ENCODE measurements at regions not wholly inside any gene's neighbourhood (a gene's known extent, or its start where the extent isn't known, plus 50 kb on each side); places are given as distances from the start of the nearest gene placed in this dataset.
"Not testable (repeated sequence)": the region's sequence is repeated elsewhere in the genome, so short reads cannot be mapped to it uniquely, and the experiment has no call there.

- H3K23ac ChIP-seq (ENCODE audit: low read depth, low read length); H3K27ac ChIP-seq (ENCODE audit: insufficient read depth, low read length); H2BK5ac ChIP-seq (ENCODE audit: low read depth, low read length, poor library complexity, severe bottlenecking); H3K18ac ChIP-seq (ENCODE audit: low read depth, low read length); H3K9me1 ChIP-seq (ENCODE audit: insufficient read depth, low read length); H3K9me3 ChIP-seq (ENCODE audit: control insufficient read depth, insufficient read depth, low read length); H3K4me2 ChIP-seq (ENCODE audit: low read depth, low read length); CTCF ChIA-PET; H4K8ac ChIP-seq (ENCODE audit: low read depth in 2 of 2, low read length in 2 of 2); H3K4me3 ChIP-seq (ENCODE audit: insufficient read depth, low read depth, low read length); in situ Hi-C loops (cut with MboI; ENCODE audit: low sequenced_read_pairs); dilution Hi-C loops (cut with HindIII; ENCODE audit: low sequenced_read_pairs, unreplicated experiment); intact Hi-C loops (cut with micrococcal nuclease); H2BK15ac ChIP-seq (ENCODE audit: low read depth, low read length); DNase-seq; H2AK9ac ChIP-seq (replicated peaks; ENCODE audit: low read depth, low read length, poor library complexity); H3K56ac ChIP-seq (ENCODE audit: extremely low read depth, insufficient read depth, low read length); H4K20me1 ChIP-seq (ENCODE audit: insufficient read depth, low read length); H2BK120ac ChIP-seq (ENCODE audit: low read depth, low read length); H3K36me3 ChIP-seq (ENCODE audit: control insufficient read depth, insufficient read depth, low read length); H3K4me1 ChIP-seq (ENCODE audit: control insufficient read depth, insufficient read depth, low read length); H4K5ac ChIP-seq (ENCODE audit: low read depth, low read length); BruUV-seq (replicated peaks); H3K79me1 ChIP-seq (ENCODE audit: low read depth in 1 of 2, low read length in 2 of 2); H3K9ac ChIP-seq (ENCODE audit: low read depth, low read length); H3K14ac ChIP-seq (replicated peaks; ENCODE audit: low read depth, low read length); H2AK5ac ChIP-seq (ENCODE audit: low read depth, low read length); H3K27me3 ChIP-seq (ENCODE audit: control insufficient read depth, insufficient read depth, low read length); H3K4ac ChIP-seq (ENCODE audit: low read depth, low read length); H2AFZ ChIP-seq (replicated peaks; ENCODE audit: low read length, poor library complexity); H2BK20ac ChIP-seq (ENCODE audit: low read depth, low read length); POLR2A ChIA-PET (ENCODE audit: unreplicated experiment); ATAC-seq (ENCODE audit: low read depth); H4K91ac ChIP-seq (ENCODE audit: insufficient read depth, low read depth, low read length): not testable (repeated sequence)
- no CpG with 5 or more reads among the region's 6 CpGs for WGBS, 2 experiments (ENCODE audit: extremely low coverage in 2 of 2, insufficient read length in 1 of 2)
These were observed 2899.6 kb downstream of the RPIA start for GRCh38 chr2:91591066-91591465.

- H3K27ac ChIP-seq (ENCODE audit: insufficient read depth, low read length); in situ Hi-C loops (cut with MboI; ENCODE audit: low sequenced_read_pairs); intact Hi-C loops (cut with micrococcal nuclease); H4K5ac ChIP-seq (ENCODE audit: low read depth, low read length); H2AK5ac ChIP-seq (ENCODE audit: low read depth, low read length); H4K20me1 ChIP-seq (ENCODE audit: insufficient read depth, low read length); H2BK20ac ChIP-seq (ENCODE audit: low read depth, low read length); H4K91ac ChIP-seq (ENCODE audit: insufficient read depth, low read depth, low read length); H2BK15ac ChIP-seq (ENCODE audit: low read depth, low read length); CTCF ChIA-PET; H3K9me3 ChIP-seq (ENCODE audit: control insufficient read depth, insufficient read depth, low read length); H3K23ac ChIP-seq (ENCODE audit: low read depth, low read length); H3K56ac ChIP-seq (ENCODE audit: extremely low read depth, insufficient read depth, low read length); H3K27me3 ChIP-seq (ENCODE audit: control insufficient read depth, insufficient read depth, low read length); H2AFZ ChIP-seq (replicated peaks; ENCODE audit: low read length, poor library complexity); H3K79me1 ChIP-seq (ENCODE audit: low read depth in 1 of 2, low read length in 2 of 2); H3K14ac ChIP-seq (replicated peaks; ENCODE audit: low read depth, low read length); H2AK9ac ChIP-seq (replicated peaks; ENCODE audit: low read depth, low read length, poor library complexity); DNase-seq; H2BK5ac ChIP-seq (ENCODE audit: low read depth, low read length, poor library complexity, severe bottlenecking); ATAC-seq (ENCODE audit: low read depth); H3K18ac ChIP-seq (ENCODE audit: low read depth, low read length); H3K4me1 ChIP-seq (ENCODE audit: control insufficient read depth, insufficient read depth, low read length); POLR2A ChIA-PET (ENCODE audit: unreplicated experiment); H3K4me3 ChIP-seq (ENCODE audit: insufficient read depth, low read depth, low read length); H3K9ac ChIP-seq (ENCODE audit: low read depth, low read length); H2BK120ac ChIP-seq (ENCODE audit: low read depth, low read length); H3K4ac ChIP-seq (ENCODE audit: low read depth, low read length); H3K4me2 ChIP-seq (ENCODE audit: low read depth, low read length); H4K8ac ChIP-seq (ENCODE audit: low read depth in 2 of 2, low read length in 2 of 2); dilution Hi-C loops (cut with HindIII; ENCODE audit: low sequenced_read_pairs, unreplicated experiment); BruUV-seq (replicated peaks); H3K36me3 ChIP-seq (ENCODE audit: control insufficient read depth, insufficient read depth, low read length); H3K9me1 ChIP-seq (ENCODE audit: insufficient read depth, low read length): not testable (repeated sequence)
- 60% methylated on average over 1 of the region's 7 CpGs; no CpG with 5 or more reads in 1 of the 2 experiments for WGBS, 2 experiments (ENCODE audit: extremely low coverage in 2 of 2, insufficient read length in 1 of 2)
These were observed 2906.0 kb downstream of the RPIA start for GRCh38 chr2:91597436-91597835.

Data from IMR-90 (cell line).